ENCODE measurements at regions not wholly inside any gene's neighbourhood (a gene's known extent, or its start where the extent isn't known, plus 50 kb on each side); places are given as distances from the start of the nearest gene placed in this dataset.
"Not testable (repeated sequence)": the region's sequence is repeated elsewhere in the genome, so short reads cannot be mapped to it uniquely, and the experiment has no call there.

DNA sequence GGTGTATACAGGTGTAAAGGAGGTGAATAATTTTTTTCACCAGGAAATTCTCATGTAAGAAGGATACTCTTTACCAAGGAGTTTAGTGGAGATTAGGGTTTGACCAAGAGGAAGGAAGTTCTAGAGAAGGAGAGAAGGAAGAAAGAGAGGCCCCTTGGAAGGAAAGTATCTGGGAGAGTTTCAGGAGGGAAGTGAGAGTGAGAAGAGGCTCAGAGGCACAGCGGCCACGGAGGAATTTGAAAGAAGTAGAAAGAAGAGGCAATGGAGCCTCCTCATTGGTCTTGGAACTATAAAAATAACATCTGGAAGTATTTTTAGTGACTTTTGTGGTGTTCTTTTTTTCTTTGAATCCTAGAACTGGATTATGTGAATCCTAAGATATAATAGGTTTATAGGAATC lies 50.8 kb upstream of the MCUR1 start:
- peaks cover 9% of the 10 kb centered on the region; the same call in 1 of the 2 replicates for H3K9me3 ChIP-seq (ENCODE audit: control insufficient read depth, insufficient read depth, low read length)
- dilution Hi-C loops (cut with HindIII; ENCODE audit: low sequenced_read_pairs, unreplicated experiment) = no loop called here
- no peaks in the 10 kb centered on the region for H3K79me1 ChIP-seq (ENCODE audit: low read depth in 1 of 2, low read length in 2 of 2)
- H3K9ac ChIP-seq (ENCODE audit: low read depth, low read length) = no peak overlapping the region
- no CpG with 5 or more reads among the region's 2 CpGs for WGBS, 2 experiments (ENCODE audit: extremely low coverage in 2 of 2, insufficient read length in 1 of 2)
- DNase-seq (no peak), ATAC-seq (ENCODE audit: low read depth) (no peak)
- no peak overlapping the region for H2AK9ac ChIP-seq (replicated peaks; ENCODE audit: low read depth, low read length, poor library complexity)
- H2BK5ac ChIP-seq (ENCODE audit: low read depth, low read length, poor library complexity, severe bottlenecking) = no peak overlapping the region
- no peak overlapping the region for H2BK120ac ChIP-seq (ENCODE audit: low read depth, low read length)
- H4K5ac ChIP-seq (ENCODE audit: low read depth, low read length) = no peak overlapping the region
- ChIA-PET POLR2A (ENCODE audit: unreplicated experiment) (no interaction called here), CTCF (interaction anchor here (1.4 kb wide), 1 partner anchor 16 kb away, joined by 3 read pairs; no protein-coding TSS in a partner anchor)
- H3K9me1 ChIP-seq (ENCODE audit: insufficient read depth, low read length) = no peaks in the 10 kb centered on the region
- H3K23ac ChIP-seq (ENCODE audit: low read depth, low read length) = no peak overlapping the region
- H2BK15ac ChIP-seq (ENCODE audit: low read depth, low read length) = no peak overlapping the region
- no peak overlapping the region for H4K91ac ChIP-seq (ENCODE audit: insufficient read depth, low read depth, low read length)
- H3K4me3 ChIP-seq (ENCODE audit: insufficient read depth, low read depth, low read length) = no peak overlapping the region
- in situ Hi-C loops (cut with MboI; ENCODE audit: low sequenced_read_pairs) = no loop called here
- no peaks in the 10 kb centered on the region for H3K36me3 ChIP-seq (ENCODE audit: control insufficient read depth, insufficient read depth, low read length)
- H2BK20ac ChIP-seq (ENCODE audit: low read depth, low read length) = no peak overlapping the region
- no peak overlapping the region for H3K18ac ChIP-seq (ENCODE audit: low read depth, low read length)
- no TSS peak for BruUV-seq (replicated peaks)
- no peak overlapping the region for H3K4me2 ChIP-seq (ENCODE audit: low read depth, low read length)
- H3K56ac ChIP-seq (ENCODE audit: extremely low read depth, insufficient read depth, low read length) = no peak overlapping the region
- H4K8ac ChIP-seq (ENCODE audit: low read depth in 2 of 2, low read length in 2 of 2) = no peak overlapping the region
- peaks cover 20% of the 10 kb centered on the region for H3K27me3 ChIP-seq (ENCODE audit: control insufficient read depth, insufficient read depth, low read length)
- H2AFZ ChIP-seq (replicated peaks; ENCODE audit: low read length, poor library complexity) = no peak overlapping the region
- H4K20me1 ChIP-seq (ENCODE audit: insufficient read depth, low read length) = no peaks in the 10 kb centered on the region
- no peaks in the 10 kb centered on the region for H3K4me1 ChIP-seq (ENCODE audit: control insufficient read depth, insufficient read depth, low read length)
- no peak overlapping the region for H3K27ac ChIP-seq (ENCODE audit: insufficient read depth, low read length)
- H3K4ac ChIP-seq (ENCODE audit: low read depth, low read length) = no peak overlapping the region
- no peak overlapping the region for H2AK5ac ChIP-seq (ENCODE audit: low read depth, low read length)
- intact Hi-C loops (cut with micrococcal nuclease) = no loop called here
- no peak overlapping the region for H3K14ac ChIP-seq (replicated peaks; ENCODE audit: low read depth, low read length)
- TF ChIP-seq RFX5 (IDR thresholded peaks at IDR 0.05; ENCODE audit: low read depth, low read length) (no peak), MAZ (IDR thresholded peaks at IDR 0.05; ENCODE audit: borderline replicate concordance, low read depth, low read length) (no peak), BHLHE40 (IDR thresholded peaks at IDR 0.05; ENCODE audit: low read depth, low read length) (no peak), CEBPB (IDR thresholded peaks at IDR 0.05; ENCODE audit: low read depth, low read length) (no peak), POLR2A (IDR thresholded peaks at IDR 0.05; ENCODE audit: low read depth, low read length) (no peak), USF2 (IDR thresholded peaks at IDR 0.05; ENCODE audit: low read depth, low read length) (no peak)

GRCh38 chr6:13864669-13865068 lies 50.3 kb upstream of the MCUR1 start:
- H4K8ac ChIP-seq (ENCODE audit: low read depth in 2 of 2, low read length in 2 of 2); H3K27ac ChIP-seq (ENCODE audit: insufficient read depth, low read length); H3K56ac ChIP-seq (ENCODE audit: extremely low read depth, insufficient read depth, low read length); H3K4me1 ChIP-seq (ENCODE audit: control insufficient read depth, insufficient read depth, low read length); H3K9me1 ChIP-seq (ENCODE audit: insufficient read depth, low read length); H3K14ac ChIP-seq (replicated peaks; ENCODE audit: low read depth, low read length); H3K79me1 ChIP-seq (ENCODE audit: low read depth in 1 of 2, low read length in 2 of 2); H3K18ac ChIP-seq (ENCODE audit: low read depth, low read length); H2BK15ac ChIP-seq (ENCODE audit: low read depth, low read length); H4K20me1 ChIP-seq (ENCODE audit: insufficient read depth, low read length); H2AK9ac ChIP-seq (replicated peaks; ENCODE audit: low read depth, low read length, poor library complexity); BruUV-seq (replicated peaks); H3K36me3 ChIP-seq (ENCODE audit: control insufficient read depth, insufficient read depth, low read length); H2BK20ac ChIP-seq (ENCODE audit: low read depth, low read length); CTCF ChIA-PET; H3K23ac ChIP-seq (ENCODE audit: low read depth, low read length); DNase-seq; in situ Hi-C loops (cut with MboI; ENCODE audit: low sequenced_read_pairs); H2BK5ac ChIP-seq (ENCODE audit: low read depth, low read length, poor library complexity, severe bottlenecking); ATAC-seq (ENCODE audit: low read depth); H2AK5ac ChIP-seq (ENCODE audit: low read depth, low read length); H3K4me2 ChIP-seq (ENCODE audit: low read depth, low read length); H4K91ac ChIP-seq (ENCODE audit: insufficient read depth, low read depth, low read length); POLR2A ChIA-PET (ENCODE audit: unreplicated experiment); H3K9ac ChIP-seq (ENCODE audit: low read depth, low read length); dilution Hi-C loops (cut with HindIII; ENCODE audit: low sequenced_read_pairs, unreplicated experiment); intact Hi-C loops (cut with micrococcal nuclease); H2BK120ac ChIP-seq (ENCODE audit: low read depth, low read length); H3K4ac ChIP-seq (ENCODE audit: low read depth, low read length); H2AFZ ChIP-seq (replicated peaks; ENCODE audit: low read length, poor library complexity); H3K4me3 ChIP-seq (ENCODE audit: insufficient read depth, low read depth, low read length); H4K5ac ChIP-seq (ENCODE audit: low read depth, low read length): not testable (repeated sequence)
- Histone ChIP-seq H3K27me3 (ENCODE audit: control insufficient read depth, insufficient read depth, low read length) (peaks cover 24% of the 10 kb centered on the region), H3K9me3 (ENCODE audit: control insufficient read depth, insufficient read depth, low read length) (peaks cover 12% of the 10 kb centered on the region; the same call in 1 of the 2 replicates)
- WGBS, 2 experiments (ENCODE audit: extremely low coverage in 2 of 2, insufficient read length in 1 of 2) = no CpG with 5 or more reads among the region's 2 CpGs
